ENCODE measurements at regions not wholly inside any gene's neighbourhood (a gene's known extent, or its start where the extent isn't known, plus 50 kb on each side); places are given as distances from the start of the nearest gene placed in this dataset.

DNA sequence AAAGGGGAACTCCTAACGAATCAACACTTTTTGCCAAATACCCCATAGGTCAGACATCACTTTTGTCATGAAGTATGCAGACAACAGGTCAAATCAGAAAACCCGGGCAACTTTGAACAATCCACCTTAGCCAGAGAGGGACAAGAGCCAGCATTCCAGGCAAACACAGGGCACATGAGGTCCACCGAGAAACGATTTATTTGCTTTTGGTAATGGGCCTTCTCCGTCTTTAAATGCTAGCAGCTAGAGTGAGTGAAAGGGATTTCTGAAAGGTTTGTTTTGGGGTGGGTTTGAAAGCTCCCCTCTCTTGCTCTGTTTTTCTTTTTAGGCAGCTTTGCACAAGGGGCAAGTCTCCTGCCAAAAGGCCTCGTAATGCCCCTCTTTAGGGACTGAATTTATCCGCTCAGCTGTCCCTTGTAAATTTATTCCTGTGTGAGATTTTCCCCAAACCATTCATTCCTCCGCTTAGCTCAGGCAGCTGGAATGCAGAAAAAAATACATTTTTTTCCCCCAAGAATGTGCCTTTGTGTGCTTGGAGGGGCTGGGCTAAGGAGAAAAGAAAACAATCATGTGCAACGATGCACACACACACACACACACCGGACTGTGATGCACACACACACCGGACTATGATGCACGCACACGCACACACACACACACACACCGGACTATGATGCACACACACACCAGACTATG lies 196.9 kb downstream of the SNX19 start:
- DNase-seq = peak; percentile 91

GRCh38 chr11:130720232-130721022 lies 195.9 kb downstream of the SNX19 start:
- DNase-seq = no peak

DNA sequence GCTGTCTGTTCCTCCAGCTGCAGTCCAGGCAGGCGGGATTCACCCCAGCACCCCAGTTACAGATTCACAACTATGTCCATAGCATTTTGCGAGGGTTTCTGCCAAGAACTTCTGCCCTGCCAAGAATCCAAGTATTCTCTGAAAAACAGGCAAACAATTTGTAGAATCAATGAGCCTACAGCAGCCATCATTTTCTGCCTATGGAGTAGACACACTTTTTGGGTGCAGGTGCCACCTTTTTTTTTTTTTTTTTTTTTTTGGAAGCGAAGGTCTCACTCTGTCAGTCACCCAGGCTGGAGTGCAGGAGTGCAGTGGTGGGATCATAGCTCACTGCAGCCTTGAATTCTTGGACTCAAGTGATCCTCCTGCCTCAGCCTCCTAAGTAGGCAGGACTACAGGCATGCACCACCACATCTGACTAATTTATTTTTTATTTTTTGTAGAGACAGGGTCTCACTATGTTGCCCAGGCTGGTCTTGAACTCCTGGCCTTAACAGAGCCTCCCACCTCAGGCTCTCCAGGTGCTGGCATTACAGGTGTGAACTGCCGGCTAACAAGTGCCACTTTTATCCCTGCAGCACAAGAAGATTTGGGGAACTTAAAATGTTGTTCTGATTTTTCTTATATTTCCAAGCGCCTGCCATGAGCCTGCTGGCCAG lies 195.1 kb downstream of the SNX19 start:
- no peak for DNase-seq

DNA sequence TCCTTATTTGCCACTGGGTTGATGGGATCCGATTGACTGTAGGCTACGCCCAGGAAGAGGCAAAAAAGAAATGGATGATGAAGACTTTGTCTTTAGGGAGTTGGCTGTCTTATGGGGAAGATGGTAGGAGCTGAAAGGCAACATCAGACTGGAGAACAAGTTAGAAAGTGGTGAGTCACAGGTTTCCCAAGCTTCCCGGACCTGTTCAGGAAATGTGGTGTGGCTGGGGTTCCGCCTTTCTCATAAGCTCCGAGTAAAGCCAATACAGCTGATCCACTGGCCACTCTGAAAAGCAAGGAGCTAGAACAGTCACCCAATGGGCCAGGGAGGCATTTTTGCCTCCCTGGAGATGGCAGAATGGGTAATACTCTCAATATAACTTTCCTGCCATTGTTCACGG lies 194.5 kb downstream of the SNX19 start:
- DNase-seq = peak; percentile 59

DNA sequence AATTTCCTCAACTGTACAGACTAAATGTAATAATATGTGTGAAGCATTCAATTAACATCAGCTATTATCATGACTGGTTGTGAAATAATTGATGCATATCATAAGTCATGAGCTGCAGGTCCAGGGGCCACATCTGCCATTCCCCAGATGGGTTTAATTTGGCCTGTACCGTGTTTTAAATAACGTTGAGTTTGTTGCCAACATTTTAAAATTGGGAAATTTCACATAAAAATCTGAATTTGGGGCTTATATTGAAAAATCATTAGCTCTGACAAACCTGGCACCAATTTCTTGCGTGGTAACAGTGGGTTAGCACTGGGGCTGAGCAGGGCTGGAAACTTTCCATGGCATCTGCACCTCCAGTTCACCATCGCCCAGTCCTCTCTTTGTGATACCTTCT lies 193.9 kb downstream of the SNX19 start:
- DNase-seq = no peak

DNA sequence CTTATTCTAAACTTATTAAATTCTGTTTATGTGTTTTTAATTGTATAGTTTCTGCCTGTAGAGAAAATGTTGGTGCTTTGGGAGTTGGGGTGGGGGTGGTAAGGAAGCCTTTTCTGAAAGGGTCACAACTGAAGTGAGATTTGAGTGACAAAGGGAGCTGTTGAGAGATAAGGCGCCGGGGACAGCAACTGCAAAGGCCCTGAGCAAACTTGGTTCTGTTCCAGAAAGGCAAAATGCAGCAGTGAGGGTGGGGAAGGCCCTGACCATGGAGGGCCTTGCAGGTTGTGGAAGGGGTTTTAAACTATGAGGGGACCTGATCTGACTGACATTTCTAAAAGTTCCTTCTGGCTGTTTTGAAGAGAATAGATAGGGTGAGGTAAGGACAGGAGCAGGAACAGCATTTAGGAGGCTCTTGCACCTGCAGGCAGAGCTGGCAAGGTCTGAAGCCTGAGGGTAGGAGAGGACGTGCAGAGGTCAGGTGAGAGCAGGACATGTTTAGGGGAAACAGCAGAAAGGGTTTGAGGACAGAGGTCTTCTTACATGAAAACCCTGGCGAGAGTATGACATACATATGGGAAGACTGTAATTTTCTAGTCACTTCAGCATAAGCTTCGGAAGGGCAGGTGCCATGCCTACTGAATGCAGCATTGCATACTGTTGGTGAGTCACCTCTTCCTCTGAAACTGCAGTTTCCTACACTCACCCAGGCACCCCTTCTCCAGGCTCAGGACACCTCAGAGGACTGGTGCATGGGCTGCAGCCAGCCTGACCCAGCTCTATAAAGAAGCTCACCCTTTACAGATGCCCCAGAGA lies 190.7 kb downstream of the SNX19 start:
- no peak for DNase-seq

- peak; percentile 37 for DNase-seq
Observed at GRCh38 chr11:130726234-130727037, 189.8 kb downstream of the SNX19 start.

- no peak for DNase-seq
Observed at GRCh38 chr11:130727157-130728119, 188.8 kb downstream of the SNX19 start.

DNA sequence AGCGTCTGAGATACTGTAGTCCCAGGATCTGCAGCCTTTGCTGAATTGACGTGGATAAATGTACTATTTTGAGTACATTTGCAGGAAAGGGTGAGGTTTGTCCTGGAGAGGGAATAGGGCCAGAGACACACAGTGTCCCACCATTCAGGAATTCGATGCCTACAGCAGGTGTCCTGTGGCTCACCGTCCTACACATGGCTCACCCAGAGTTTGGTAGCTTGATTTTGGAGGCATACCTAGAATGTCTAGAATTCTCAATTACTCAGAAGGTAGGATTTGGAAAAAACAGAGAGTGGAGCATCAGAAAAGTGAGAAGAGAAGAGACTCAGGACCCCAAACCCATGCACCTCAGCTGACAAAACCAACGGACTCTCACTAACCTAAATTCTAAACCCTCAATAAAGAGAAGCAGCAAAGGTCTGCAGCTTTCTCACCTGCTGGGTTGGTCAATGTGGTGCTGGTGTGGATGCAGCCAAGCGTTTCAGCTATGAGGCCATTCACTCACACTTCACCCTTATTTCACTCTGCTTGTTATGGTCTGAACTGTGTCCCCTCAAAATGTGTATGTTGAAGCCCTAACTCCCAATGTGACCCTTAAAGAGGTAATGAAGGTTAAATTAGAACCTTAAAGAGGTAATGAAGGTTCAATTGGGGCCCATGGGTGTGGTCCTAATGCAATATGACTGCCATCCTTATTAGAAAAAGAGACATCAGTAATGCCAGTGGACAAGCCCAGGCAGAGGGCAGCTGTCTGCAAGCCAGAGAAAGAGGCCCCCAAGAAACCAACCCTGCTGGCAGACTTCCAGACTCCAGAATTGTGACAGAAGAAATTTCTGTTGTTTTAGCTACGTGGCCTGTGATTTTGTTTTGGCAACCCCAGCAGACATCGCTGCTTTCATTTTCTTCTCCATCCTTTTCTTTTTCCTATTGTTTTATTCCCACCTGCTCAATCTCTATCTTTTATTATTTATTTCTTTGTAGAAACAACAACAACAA lies 187.8 kb downstream of the SNX19 start:
- no peak for DNase-seq

DNA sequence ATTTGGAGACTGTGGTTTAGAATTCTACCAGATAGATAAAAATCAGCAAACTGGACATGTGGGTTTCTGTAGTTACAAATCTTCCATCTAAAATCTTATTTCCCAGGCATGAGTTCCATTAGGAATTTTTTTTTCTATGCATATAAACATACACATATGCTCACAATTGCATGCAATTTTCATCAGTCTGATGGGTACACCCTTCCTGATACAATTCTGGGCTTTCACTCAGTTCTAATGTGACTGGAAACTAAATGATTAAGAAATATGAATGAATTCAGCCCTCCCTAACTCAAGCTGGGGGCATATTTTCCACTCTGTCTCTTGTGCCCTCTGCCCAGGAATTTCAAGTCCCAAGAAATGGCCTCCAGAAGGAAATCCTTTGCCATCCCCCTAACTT lies 187.1 kb downstream of the SNX19 start:
- no peak for DNase-seq

DNA sequence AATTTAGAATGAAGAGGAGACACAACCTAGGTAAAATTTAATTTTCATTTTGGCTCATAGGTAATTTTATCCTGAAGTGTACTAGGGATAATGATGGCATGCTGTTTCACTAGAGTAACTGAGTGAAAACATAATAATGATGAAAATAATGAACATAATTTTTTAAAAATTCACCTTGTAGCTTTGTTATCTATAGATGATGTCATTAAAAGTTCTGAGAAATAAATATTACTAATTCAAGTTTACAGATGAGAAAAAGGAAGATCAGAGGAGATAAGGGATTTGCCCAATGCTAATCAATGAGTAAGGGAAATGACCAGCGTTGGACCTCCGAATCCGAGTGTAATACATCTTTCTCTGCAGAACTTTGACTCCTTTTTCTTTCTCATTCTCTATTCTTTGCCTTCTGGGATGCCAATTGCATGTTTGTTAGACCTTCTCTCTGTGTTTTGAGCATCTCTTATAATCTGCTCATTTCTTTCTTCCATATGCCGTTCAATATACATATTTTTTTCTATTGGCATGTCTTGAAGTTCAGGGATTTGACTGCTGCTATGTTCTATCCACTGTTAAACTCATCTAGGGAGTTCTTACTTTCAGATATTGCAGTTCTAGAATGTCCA lies 186.5 kb downstream of the SNX19 start:
- DNase-seq = no peak

- DNase-seq = peak; percentile 77
Observed at GRCh38 chr11:130731401-130731800, 184.9 kb downstream of the SNX19 start.

GRCh38 chr11:130732476-130732875 lies 183.8 kb downstream of the SNX19 start:
- peak; percentile 44 for DNase-seq

GRCh38 chr11:130737041-130737830 lies 179.0 kb downstream of the SNX19 start:
- DNase-seq = peak; percentile 41

DNA sequence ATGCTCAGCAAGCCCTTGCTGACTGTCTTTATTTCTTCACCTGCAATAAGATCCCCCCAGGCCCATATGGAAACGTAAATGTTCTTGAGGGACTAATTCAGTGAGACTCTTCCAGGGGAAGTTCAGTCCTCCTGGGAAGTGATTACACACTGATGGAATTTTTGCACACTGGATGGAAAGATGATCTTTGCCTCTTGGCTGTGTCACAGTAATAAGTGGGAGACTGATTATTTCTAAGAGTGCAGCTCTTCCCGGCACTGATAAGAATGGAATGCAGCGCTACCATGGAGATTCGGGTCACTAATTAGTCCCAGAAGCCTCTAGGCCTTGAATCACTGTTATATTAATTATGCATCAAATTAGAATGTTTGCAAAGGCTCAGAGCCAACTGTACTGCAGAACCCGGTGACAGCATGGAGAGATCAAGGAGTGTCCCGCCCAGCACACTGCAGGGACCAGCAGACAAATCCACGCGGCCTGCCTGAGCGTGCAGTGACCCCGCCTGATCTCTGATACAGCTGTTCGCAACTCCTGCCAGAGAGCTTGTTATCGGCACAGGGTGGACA lies 178.3 kb downstream of the SNX19 start:
- peak; percentile 94 for DNase-seq

DNA sequence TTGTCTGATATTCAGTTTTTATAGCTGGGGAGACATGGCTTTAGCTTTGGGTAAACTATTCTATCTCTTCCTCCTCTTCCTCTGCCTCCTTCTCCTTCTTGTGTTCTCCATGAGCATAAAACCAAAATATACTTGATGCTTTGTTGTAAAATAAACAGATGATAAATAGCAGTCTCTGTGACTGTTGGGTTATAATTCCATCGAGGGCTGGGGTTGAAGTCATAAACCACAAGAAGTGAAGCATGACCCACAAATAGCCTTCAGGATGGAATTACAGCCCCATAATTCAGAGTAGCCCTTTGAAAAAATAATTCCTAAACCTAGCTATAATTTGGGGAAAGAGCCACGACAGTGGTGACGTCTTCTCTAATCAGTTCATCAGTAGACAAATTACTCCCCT lies 177.7 kb downstream of the SNX19 start:
- peak; percentile 66 for DNase-seq

DNA sequence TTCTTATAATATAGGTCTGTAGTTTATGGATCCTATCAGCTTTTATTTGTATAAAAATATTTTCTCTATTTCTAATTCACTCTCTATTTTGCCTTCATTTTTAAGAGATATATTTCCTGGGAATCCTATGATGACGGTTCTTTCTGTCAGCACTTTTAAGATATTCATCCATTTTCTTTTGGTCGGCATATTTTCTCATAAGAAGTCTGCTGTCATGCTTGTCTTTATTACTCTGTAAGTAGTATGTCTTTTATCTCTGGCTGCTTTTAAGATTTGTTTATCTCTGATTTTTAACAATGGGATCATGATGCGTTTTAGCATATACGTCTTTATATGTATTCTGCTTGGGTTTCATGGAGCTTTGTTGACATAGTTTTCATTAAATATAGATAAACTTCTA lies 175.5 kb downstream of the SNX19 start:
- no peak for DNase-seq

GRCh38 chr11:130744794-130745193 lies 171.5 kb downstream of the SNX19 start:
- DNase-seq = no peak
